IMR-90 (cell line): ENCODE measurements at regions not wholly inside any gene's neighbourhood (a gene's known extent, or its start where the extent isn't known, plus 50 kb on each side); places are given as distances from the start of the nearest gene placed in this dataset.
A peak's percentile ranks its signal among the peaks of the same experiment; 100 is the strongest.

ENCODE experiments used
- ATAC-seq: fragments of 200-7000 bp; cut with Tn5 transposase; 2 replicates; pipeline ENCODE4 v1.9.1; 2020; ENCODE audit warnings: low read depth, mild to moderate bottlenecking, moderate library complexity
- BruUV-seq: library from RNA; stranded (reverse); fragments of 400-500 nt; replicated peaks from 2 replicates; lab custom pipeline; 2021; lab: Mats Ljungman, UMichigan
- CTCF ChIA-PET: fragments of 300-600 bp; formaldehyde crosslinking; extraction: SDS; loops from one replicate; lab custom pipeline; 2021; ENCODE audit warnings: antibody characterized with exemption; lab: Yijun Ruan, JAX
- POLR2A ChIA-PET: fragments of 300-600 bp; sonication (Branson Sonifier 250); formaldehyde crosslinking; loops from one replicate; lab custom pipeline; 2022; ENCODE audit warnings: antibody characterized with exemption; ENCODE audit not compliant: unreplicated experiment; lab: Charles Lee
- DNase-seq: peaks from one replicate; pipeline ENCODE4 v3.0.0; 2013
- H2AFZ ChIP-seq: replicated peaks from 2 replicates; pipeline ENCODE3; 2013; ENCODE audit warnings: low read length, mild to moderate bottlenecking; ENCODE audit not compliant: poor library complexity
- H2AK5ac ChIP-seq: 2 replicates; pipeline ENCODE4 v1.6.1; 2013; ENCODE audit warnings: low read depth, low read length, inconsistent platforms
- H2AK9ac ChIP-seq: replicated peaks from 2 replicates; pipeline ENCODE3; 2013; ENCODE audit warnings: mild to moderate bottlenecking, low read depth, low read length, moderate library complexity; ENCODE audit not compliant: poor library complexity
- H2BK120ac ChIP-seq: 2 replicates; pipeline ENCODE4 v1.6.1; 2013; ENCODE audit warnings: low read depth, low read length, inconsistent platforms
- H2BK15ac ChIP-seq: 3 replicates; pipeline ENCODE4 v1.6.1; 2013; ENCODE audit warnings: low read depth, low read length, inconsistent platforms
- H2BK20ac ChIP-seq: 2 replicates; pipeline ENCODE4 v1.6.1; 2013; ENCODE audit warnings: low read depth, mild to moderate bottlenecking, inconsistent platforms, low read length, moderate library complexity
- H2BK5ac ChIP-seq: 2 replicates; pipeline ENCODE4 v1.6.1; 2013; ENCODE audit warnings: mild to moderate bottlenecking, low read depth, low read length, inconsistent platforms; ENCODE audit not compliant: poor library complexity, severe bottlenecking
- H3K14ac ChIP-seq: replicated peaks from 2 replicates; pipeline ENCODE4 v1.6.1; 2013; ENCODE audit warnings: low read depth, low read length, inconsistent platforms
- H3K18ac ChIP-seq: 2 replicates; pipeline ENCODE4 v1.6.1; 2013; ENCODE audit warnings: low read depth, low read length, control low read depth
- H3K23ac ChIP-seq: 2 replicates; pipeline ENCODE4 v1.6.1; 2013; ENCODE audit warnings: low read depth, low read length, inconsistent platforms
- H3K27ac ChIP-seq: 2 replicates; pipeline ENCODE4 v1.5.1; 2013; ENCODE audit warnings: mild to moderate bottlenecking, control low read depth, low read length; ENCODE audit not compliant: insufficient read depth
- H3K27me3 ChIP-seq: 2 replicates; pipeline ENCODE4 v1.6.1; 2013; ENCODE audit warnings: low read length; ENCODE audit not compliant: control insufficient read depth, insufficient read depth
- H3K36me3 ChIP-seq: 2 replicates; pipeline ENCODE4 v1.6.1; 2013; ENCODE audit warnings: low read length, mixed read lengths; ENCODE audit not compliant: control insufficient read depth, insufficient read depth
- H3K4ac ChIP-seq: 2 replicates; pipeline ENCODE4 v1.6.1; 2013; ENCODE audit warnings: low read depth, low read length, inconsistent platforms
- H3K4me1 ChIP-seq: 2 replicates; pipeline ENCODE4 v1.6.1; 2013; ENCODE audit warnings: low read length, mixed read lengths; ENCODE audit not compliant: control insufficient read depth, insufficient read depth
- H3K4me2 ChIP-seq: 2 replicates; pipeline ENCODE4 v1.6.1; 2013; ENCODE audit warnings: low read depth, mild to moderate bottlenecking, control low read depth, low read length, moderate library complexity
- H3K4me3 ChIP-seq: 2 replicates; pipeline ENCODE4 v1.5.1; 2013; ENCODE audit warnings: low read depth, mild to moderate bottlenecking, control low read depth, low read length, moderate library complexity; ENCODE audit not compliant: insufficient read depth
- H3K56ac ChIP-seq: 2 replicates; pipeline ENCODE4 v1.6.1; 2013; ENCODE audit warnings: low read length, inconsistent platforms; ENCODE audit not compliant: insufficient read depth; ENCODE audit errors: extremely low read depth
- H3K79me1 ChIP-seq, 2 experiments: 2 replicates each; pipeline ENCODE4 v1.6.1; 2013; ENCODE audit warnings: low read length in 2 of 2, inconsistent platforms in 1 of 2, low read depth in 1 of 2
- H3K9ac ChIP-seq: 2 replicates; pipeline ENCODE4 v1.6.1; 2013; ENCODE audit warnings: low read depth, low read length, control low read depth
- H3K9me1 ChIP-seq: 2 replicates; pipeline ENCODE4 v1.6.1; 2013; ENCODE audit warnings: low read length, inconsistent platforms; ENCODE audit not compliant: insufficient read depth
- H3K9me3 ChIP-seq: 2 replicates; pipeline ENCODE4 v1.6.1; 2013; ENCODE audit warnings: low read length; ENCODE audit not compliant: control insufficient read depth, insufficient read depth
- H4K20me1 ChIP-seq: 2 replicates; pipeline ENCODE4 v1.6.1; 2013; ENCODE audit warnings: low read length, inconsistent platforms; ENCODE audit not compliant: insufficient read depth
- H4K5ac ChIP-seq: 2 replicates; pipeline ENCODE4 v1.6.1; 2013; ENCODE audit warnings: mild to moderate bottlenecking, low read depth, low read length, control low read depth
- H4K8ac ChIP-seq, 2 experiments: 2 replicates each; pipeline ENCODE4 v1.6.1; 2013; ENCODE audit warnings: low read depth in 2 of 2, low read length in 2 of 2, control low read depth in 1 of 2, inconsistent platforms in 1 of 2
- H4K91ac ChIP-seq: 2 replicates; pipeline ENCODE4 v1.6.1; 2013; ENCODE audit warnings: low read depth, low read length, inconsistent platforms; ENCODE audit not compliant: insufficient read depth
- CTCF ChIP-seq: conservative IDR thresholded peaks from 2 replicates; pipeline ENCODE4 v1.5.1; 2012; ENCODE audit warnings: mild to moderate bottlenecking, low read depth, low read length, improper control_type of control experiment
- POLR2A ChIP-seq: IDR thresholded peaks from 2 replicates; pipeline ENCODE4 v1.6.1; 2012; ENCODE audit warnings: mild to moderate bottlenecking, low read depth, low read length
- RAD21 ChIP-seq: IDR thresholded peaks from 2 replicates; pipeline ENCODE4 v1.6.1; 2012; ENCODE audit warnings: low read length, improper control_type of control experiment
- RFX5 ChIP-seq: IDR thresholded peaks from 2 replicates; pipeline ENCODE4 v1.8.0; 2012; ENCODE audit warnings: low read depth, mild to moderate bottlenecking, low read length, moderate library complexity
- SMC3 ChIP-seq: fragments of 150-350 bp; IDR thresholded peaks from 2 replicates; pipeline ENCODE4 v1.6.1; 2016; ENCODE audit warnings: low read depth, mild to moderate bottlenecking, antibody characterized with exemption, low read length, moderate library complexity
- USF2 ChIP-seq: fragments of 150-350 bp; IDR thresholded peaks from 2 replicates; pipeline ENCODE4 v1.6.1; 2017; ENCODE audit warnings: mild to moderate bottlenecking, antibody characterized with exemption, low read length, low read depth
- WGBS, 2 experiments: methylation state at CpG; one replicate each; pipeline versions ENCODE4 v1.1.5 to v1.1.7; 2013; ENCODE audit warnings: missing lambda C conversion rate in 2 of 2; ENCODE audit not compliant: insufficient read length in 1 of 2; ENCODE audit errors: extremely low coverage in 2 of 2; 5-methylcytosine and 5-hydroxymethylcytosine counted together
- dilution Hi-C: fragments of 300-500 bp; cut with HindIII; formaldehyde crosslinking; loops from one replicate; pipeline ENCODE4 v1.14.3; 2018; ENCODE audit warnings: low sequenced_read_pairs; ENCODE audit not compliant: unreplicated experiment
- in situ Hi-C: fragments of 300-500 bp; cut with MboI; formaldehyde crosslinking; loops from 3 replicates; pipeline ENCODE4 v1.14.3; 2019; ENCODE audit warnings: low sequenced_read_pairs, inconsistent platforms, mixed read lengths
- intact Hi-C: fragments of 100-400 bp; cut with micrococcal nuclease; formaldehyde crosslinking; loops from 2 replicates; pipeline ENCODE4 v1.10.0; 2022

- Histone ChIP-seq H3K27me3 (peaks cover 14% of the 10 kb centered on the region), H2BK5ac (no peak overlapping the region), H4K5ac (no peak overlapping the region), H2BK120ac (no peak overlapping the region), H4K8ac (no peak overlapping the region), H3K4ac (no peak overlapping the region), H3K79me1 (no peaks in the 10 kb centered on the region), H4K20me1 (no peaks in the 10 kb centered on the region), H3K9me3 (no peaks in the 10 kb centered on the region), H2AK9ac (no peak overlapping the region), H3K9ac (no peak overlapping the region), H3K18ac (no peak overlapping the region), H3K4me2 (no peak overlapping the region), H3K4me1 (no peaks in the 10 kb centered on the region), H3K27ac (no peak overlapping the region), H2AFZ (peak overlapping the region; percentile 17), H4K91ac (no peak overlapping the region), H3K36me3 (no peaks in the 10 kb centered on the region), H3K14ac (no peak overlapping the region), H2BK15ac (no peak overlapping the region), H2AK5ac (no peak overlapping the region), H3K4me3 (no peak overlapping the region), H3K23ac (no peak overlapping the region), H2BK20ac (no peak overlapping the region), H3K56ac (no peak overlapping the region), H3K9me1 (no peaks in the 10 kb centered on the region)
- dilution Hi-C loops (no loop called here), in situ Hi-C loops (no loop called here), intact Hi-C loops (loop anchor here (1.0 to 5.0 kb wide), 3 partner anchors 215 to 256 kb away; no protein-coding TSS in a partner anchor)
- ChIA-PET POLR2A (interaction anchor here (1.1 kb wide), 1 partner anchor 256 kb away, joined by 3 read pairs; no protein-coding TSS in a partner anchor), CTCF (interaction anchor here (0.6 to 2.2 kb wide), 12 partner anchors 10 to 797 kb away, joined by 3 to 20 read pairs (median 6); no protein-coding TSS in a partner anchor)
- BruUV-seq: no TSS peak
- ATAC-seq (peak; percentile 94), DNase-seq (peak; percentile 74)
- WGBS, 2 experiments: no CpG with 5 or more reads among the region's 4 CpGs
- TF ChIP-seq POLR2A (no peak), RAD21 (peak; percentile 78), RFX5 (no peak), CTCF (peak; percentile 91), USF2 (peak; percentile 50), SMC3 (peak; percentile 68)
Measured at GRCh38 chr15:79595995-79596622, 164.0 kb downstream of the MINAR1 start.
